Caco-2 (cell line): ENCODE measurements at regions not wholly inside any gene's neighbourhood (a gene's known extent, or its start where the extent isn't known, plus 50 kb on each side); places are given as distances from the start of the nearest gene placed in this dataset.

Experiments
- BruUV-seq: library from RNA; stranded (reverse); fragments of 400-500 nt; replicated peaks from 2 replicates; lab custom pipeline; 2021; lab: Mats Ljungman, UMichigan
- CTCF ChIA-PET: fragments of 300-600 bp; sonication (Branson Sonifier 250); formaldehyde crosslinking; loops from one replicate; lab custom pipeline; 2022; ENCODE audit warnings: antibody characterized with exemption; lab: Charles Lee
- POLR2A ChIA-PET: fragments of 300-600 bp; sonication (Branson Sonifier 250); formaldehyde crosslinking; loops from one replicate; lab custom pipeline; 2022; ENCODE audit warnings: antibody characterized with exemption; lab: Charles Lee
- DNase-seq, 2 experiments: peaks; one replicate each; pipeline versions ENCODE4 v3.0.0 to v3.0.0-alpha.2; 2020 to 2022
- H3K27me3 ChIP-seq: replicated peaks from 2 replicates; pipeline ENCODE4 v1.6.0; 2011; ENCODE audit warnings: low read length; ENCODE audit not compliant: control insufficient read depth, insufficient read depth
- H3K36me3 ChIP-seq: 2 replicates; pipeline ENCODE4 v1.5.1; 2011; ENCODE audit warnings: low read length; ENCODE audit not compliant: control insufficient read depth, insufficient read depth
- H3K4me1 ChIP-seq: fragments of 250-450 bp; sonication (Bioruptor Pico); 2 replicates; pipeline ENCODE4 v1.5.1; 2020; ENCODE audit warnings: mild to moderate bottlenecking
- H3K4me3 ChIP-seq: 2 replicates; pipeline ENCODE4 v1.5.1; 2011; ENCODE audit warnings: low read depth, mild to moderate bottlenecking, control low read depth, low read length
- H3K9me3 ChIP-seq: fragments of 250-450 bp; sonication (Bioruptor Pico); 2 replicates; pipeline ENCODE4 v1.5.1; 2020; ENCODE audit warnings: mild to moderate bottlenecking, moderate library complexity
- H3K27ac Mint-ChIP-seq: one replicate; pipeline ENCODE4 v1.8.0; 2022; ENCODE audit warnings: mixed read lengths; ENCODE audit not compliant: unreplicated experiment
- H3K27me3 Mint-ChIP-seq: one replicate; pipeline ENCODE4 v1.8.0; 2022; ENCODE audit warnings: mixed read lengths; ENCODE audit not compliant: insufficient read depth, unreplicated experiment
- H3K36me3 Mint-ChIP-seq: one replicate; pipeline ENCODE4 v1.8.0; 2022; ENCODE audit warnings: mild to moderate bottlenecking, mixed read lengths; ENCODE audit not compliant: insufficient read depth, unreplicated experiment
- H3K4me1 Mint-ChIP-seq: one replicate; pipeline ENCODE4 v1.8.0; 2022; ENCODE audit warnings: low read depth, mixed read lengths; ENCODE audit not compliant: unreplicated experiment
- H3K4me3 Mint-ChIP-seq: one replicate; pipeline ENCODE4 v1.8.0; 2022; ENCODE audit warnings: mild to moderate bottlenecking, moderate library complexity, mixed read lengths; ENCODE audit not compliant: unreplicated experiment
- H3K9me3 Mint-ChIP-seq: one replicate; pipeline ENCODE4 v1.8.0; 2022; ENCODE audit warnings: mixed read lengths; ENCODE audit not compliant: unreplicated experiment
- intact Hi-C: fragments of 100-400 bp; cut with micrococcal nuclease; formaldehyde crosslinking; loops from one replicate; pipeline ENCODE4 v1.10.0; 2022; ENCODE audit not compliant: unreplicated experiment
- TF ChIP-seq, protein P1 (sequence below), 2 experiments: fragments of 200-600 bp in 1 of 2; IDR thresholded peaks; 1 replicate in 1 of 2; 2 replicates in 1 of 2; pipeline versions ENCODE4 v1.5.1 to v1.8.0; 2011 to 2022; ENCODE audit warnings: antibody characterized with exemption in 1 of 2, control low read depth in 1 of 2, inconsistent platforms in 1 of 2, low read depth in 1 of 2, low read length in 1 of 2, mild to moderate bottlenecking in 1 of 2, moderate library complexity in 1 of 2; ENCODE audit not compliant: insufficient read depth in 1 of 2, severe bottlenecking in 1 of 2, unreplicated experiment in 1 of 2

DNA sequence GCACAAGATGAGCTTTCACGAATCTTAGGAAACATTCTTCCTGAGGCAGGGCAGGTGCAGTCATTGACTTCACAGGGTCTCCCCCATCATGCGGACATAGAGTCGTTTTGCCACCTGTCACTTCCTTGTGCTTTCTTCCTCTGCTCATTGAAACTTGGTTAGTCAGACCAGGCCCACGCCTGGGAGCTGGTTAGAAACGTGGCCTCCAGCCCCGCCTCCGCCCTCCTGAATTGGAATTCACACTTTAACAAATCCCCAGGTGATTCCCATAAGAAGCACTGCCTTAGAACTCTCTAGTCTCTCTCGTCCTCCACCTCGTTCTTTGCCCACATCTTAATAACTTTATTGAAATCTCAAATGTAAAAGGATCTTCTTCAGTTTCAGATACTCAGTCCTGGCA, 265.5 kb upstream of the FZD8 start:
- intact Hi-C loops: no loop called here
- ChIA-PET CTCF (no interaction called here), POLR2A (no interaction called here)

DNA sequence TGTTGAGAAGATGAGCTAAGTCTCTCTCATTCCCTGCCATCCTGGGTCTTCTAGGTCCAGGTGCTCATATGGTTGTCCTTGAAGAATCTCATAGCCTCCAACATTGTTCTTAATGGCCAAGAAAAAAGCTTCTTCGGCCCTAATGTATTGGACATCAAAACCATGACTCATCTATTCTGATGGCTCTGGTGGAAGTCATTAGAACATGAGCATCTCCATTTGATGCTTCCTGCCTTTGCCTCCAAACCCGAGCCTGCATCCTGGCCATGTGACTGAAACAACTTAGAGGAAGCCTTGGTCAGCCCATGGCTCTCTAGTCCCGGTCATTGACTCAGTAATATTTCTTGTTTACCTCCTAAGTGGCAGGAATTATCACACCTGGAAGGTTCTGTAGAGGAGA, 264.1 kb upstream of the FZD8 start:
- Mint-ChIP-seq H3K4me3 (no peak overlapping the region), H3K27me3 (peaks cover 9% of the 10 kb centered on the region), H3K36me3 (no peaks in the 10 kb centered on the region), H3K4me1 (no peaks in the 10 kb centered on the region), H3K9me3 (no peaks in the 10 kb centered on the region), H3K27ac (no peak overlapping the region)
- H3K27me3 ChIP-seq: no peaks in the 10 kb centered on the region
- BruUV-seq: no TSS peak
- CTCF ChIA-PET: no interaction called here
- TF ChIP-seq, protein P1, sequence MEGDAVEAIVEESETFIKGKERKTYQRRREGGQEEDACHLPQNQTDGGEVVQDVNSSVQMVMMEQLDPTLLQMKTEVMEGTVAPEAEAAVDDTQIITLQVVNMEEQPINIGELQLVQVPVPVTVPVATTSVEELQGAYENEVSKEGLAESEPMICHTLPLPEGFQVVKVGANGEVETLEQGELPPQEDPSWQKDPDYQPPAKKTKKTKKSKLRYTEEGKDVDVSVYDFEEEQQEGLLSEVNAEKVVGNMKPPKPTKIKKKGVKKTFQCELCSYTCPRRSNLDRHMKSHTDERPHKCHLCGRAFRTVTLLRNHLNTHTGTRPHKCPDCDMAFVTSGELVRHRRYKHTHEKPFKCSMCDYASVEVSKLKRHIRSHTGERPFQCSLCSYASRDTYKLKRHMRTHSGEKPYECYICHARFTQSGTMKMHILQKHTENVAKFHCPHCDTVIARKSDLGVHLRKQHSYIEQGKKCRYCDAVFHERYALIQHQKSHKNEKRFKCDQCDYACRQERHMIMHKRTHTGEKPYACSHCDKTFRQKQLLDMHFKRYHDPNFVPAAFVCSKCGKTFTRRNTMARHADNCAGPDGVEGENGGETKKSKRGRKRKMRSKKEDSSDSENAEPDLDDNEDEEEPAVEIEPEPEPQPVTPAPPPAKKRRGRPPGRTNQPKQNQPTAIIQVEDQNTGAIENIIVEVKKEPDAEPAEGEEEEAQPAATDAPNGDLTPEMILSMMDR (IDR thresholded peaks at IDR 0.05; ENCODE audit: insufficient read depth in 1 of 2, low read depth in 1 of 2, low read length in 1 of 2, severe bottlenecking in 1 of 2, unreplicated experiment in 1 of 2): no peak
- H3K36me3 ChIP-seq: no peaks in the 10 kb centered on the region
- H3K4me1 ChIP-seq: no peaks in the 10 kb centered on the region
- POLR2A ChIA-PET: no interaction called here
- no peak for DNase-seq
- intact Hi-C loops: no loop called here
- H3K4me3 ChIP-seq: no peak overlapping the region
- H3K9me3 ChIP-seq: no peaks in the 10 kb centered on the region

More for the DNA sequence above, 265.5 kb upstream of the FZD8 start:
- Mint-ChIP-seq H3K27ac (no peak overlapping the region), H3K27me3 (peaks cover 14% of the 10 kb centered on the region), H3K36me3 (no peaks in the 10 kb centered on the region), H3K9me3 (no peaks in the 10 kb centered on the region), H3K4me1 (no peaks in the 10 kb centered on the region), H3K4me3 (no peak overlapping the region)
- Histone ChIP-seq H3K4me1 (no peaks in the 10 kb centered on the region), H3K4me3 (no peak overlapping the region), H3K36me3 (no peaks in the 10 kb centered on the region), H3K9me3 (no peaks in the 10 kb centered on the region), H3K27me3 (no peaks in the 10 kb centered on the region)
- BruUV-seq: no TSS peak
- TF ChIP-seq, protein P1 (IDR thresholded peaks at IDR 0.05; ENCODE audit: insufficient read depth in 1 of 2, low read depth in 1 of 2, low read length in 1 of 2, severe bottlenecking in 1 of 2, unreplicated experiment in 1 of 2): no peak
- no peak for DNase-seq

DNA sequence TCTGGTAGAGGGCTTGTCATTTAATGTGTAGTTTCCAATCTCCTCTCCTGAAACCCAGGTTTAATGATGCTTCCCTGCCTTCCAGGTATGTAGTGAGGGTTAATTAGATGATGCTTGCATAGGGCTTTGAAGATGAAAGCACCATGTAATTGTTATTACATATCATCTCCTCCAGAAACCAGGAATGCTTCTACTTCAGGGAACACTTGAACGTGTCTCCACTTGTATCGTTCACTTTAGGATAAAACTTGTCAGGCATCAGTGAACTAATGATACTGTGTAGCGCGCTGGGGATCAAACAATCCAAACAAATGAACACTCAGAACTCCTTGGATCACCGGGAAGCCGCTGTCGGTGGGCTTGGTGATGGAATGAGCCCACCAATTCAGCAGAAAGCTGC, 260.9 kb upstream of the FZD8 start:
- DNase-seq: no peak
- Mint-ChIP-seq H3K27me3 (peaks cover 20% of the 10 kb centered on the region), H3K36me3 (no peaks in the 10 kb centered on the region), H3K4me1 (no peaks in the 10 kb centered on the region), H3K27ac (no peak overlapping the region), H3K9me3 (no peaks in the 10 kb centered on the region), H3K4me3 (no peak overlapping the region)
- Histone ChIP-seq H3K4me3 (no peak overlapping the region), H3K4me1 (no peaks in the 10 kb centered on the region), H3K27me3 (no peaks in the 10 kb centered on the region), H3K9me3 (no peaks in the 10 kb centered on the region), H3K36me3 (no peaks in the 10 kb centered on the region)
- intact Hi-C loops: no loop called here
- TF ChIP-seq, protein P1 (IDR thresholded peaks at IDR 0.05; ENCODE audit: insufficient read depth in 1 of 2, low read depth in 1 of 2, low read length in 1 of 2, severe bottlenecking in 1 of 2, unreplicated experiment in 1 of 2): no peak
- CTCF ChIA-PET: interaction anchor here (1.1 kb wide), 1 partner anchor 14 kb away, joined by 3 read pairs; no protein-coding TSS in a partner anchor
- BruUV-seq: no TSS peak
- POLR2A ChIA-PET: no interaction called here
